Kidney epithelial cell (primary cell): ENCODE measurements at regions not wholly inside any gene's neighbourhood (a gene's known extent, or its start where the extent isn't known, plus 50 kb on each side); places are given as distances from the start of the nearest gene placed in this dataset.
"Not testable (repeated sequence)": the region's sequence is repeated elsewhere in the genome, so short reads cannot be mapped to it uniquely, and the experiment has no call there.

Experiments
- DNase-seq: peaks from one replicate; pipeline ENCODE4 v3.0.0-alpha.2; 2010; ENCODE audit warnings: low read depth
- H3K27me3 ChIP-seq: 2 replicates; pipeline ENCODE4 v1.6.0; 2011; ENCODE audit warnings: low read length; ENCODE audit not compliant: control insufficient read depth, insufficient read depth
- H3K36me3 ChIP-seq: 2 replicates; pipeline ENCODE4 v1.5.1; 2011; ENCODE audit warnings: low read length; ENCODE audit not compliant: control insufficient read depth, insufficient read depth
- H3K4me3 ChIP-seq: 2 replicates; pipeline ENCODE4 v1.5.1; 2011; ENCODE audit warnings: low read depth, mild to moderate bottlenecking, control low read depth, low read length
- TF ChIP-seq, protein P1 (sequence below): IDR thresholded peaks from 2 replicates; pipeline ENCODE4 v1.5.1; 2011; ENCODE audit warnings: mild to moderate bottlenecking, moderate library complexity, low read length, control low read depth, inconsistent platforms; ENCODE audit not compliant: insufficient read depth, poor library complexity, severe bottlenecking

DNA sequence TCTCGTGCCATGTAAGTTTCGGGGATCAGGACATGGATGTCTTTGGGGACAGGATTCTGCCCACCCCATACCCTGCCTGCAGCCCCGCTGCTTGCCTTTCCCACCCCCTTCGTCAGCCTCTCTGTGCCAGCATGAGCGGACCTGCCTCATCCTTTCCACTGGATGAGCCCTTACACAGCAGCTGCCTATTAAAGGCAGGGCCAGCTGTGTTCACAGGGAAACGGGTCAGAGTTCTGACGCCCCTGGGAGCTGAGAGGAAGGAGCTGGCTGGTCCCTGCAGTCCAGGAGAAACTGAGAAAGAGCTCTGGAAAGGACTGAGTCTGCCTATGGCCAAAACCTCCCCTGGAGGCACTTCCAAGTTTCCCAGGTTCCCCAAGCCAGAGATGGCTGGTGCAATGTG lies 83.5 kb upstream of the NCOR2 start:
- no peaks in the 10 kb centered on the region for H3K36me3 ChIP-seq
- no peak for DNase-seq
- TF ChIP-seq, protein P1, sequence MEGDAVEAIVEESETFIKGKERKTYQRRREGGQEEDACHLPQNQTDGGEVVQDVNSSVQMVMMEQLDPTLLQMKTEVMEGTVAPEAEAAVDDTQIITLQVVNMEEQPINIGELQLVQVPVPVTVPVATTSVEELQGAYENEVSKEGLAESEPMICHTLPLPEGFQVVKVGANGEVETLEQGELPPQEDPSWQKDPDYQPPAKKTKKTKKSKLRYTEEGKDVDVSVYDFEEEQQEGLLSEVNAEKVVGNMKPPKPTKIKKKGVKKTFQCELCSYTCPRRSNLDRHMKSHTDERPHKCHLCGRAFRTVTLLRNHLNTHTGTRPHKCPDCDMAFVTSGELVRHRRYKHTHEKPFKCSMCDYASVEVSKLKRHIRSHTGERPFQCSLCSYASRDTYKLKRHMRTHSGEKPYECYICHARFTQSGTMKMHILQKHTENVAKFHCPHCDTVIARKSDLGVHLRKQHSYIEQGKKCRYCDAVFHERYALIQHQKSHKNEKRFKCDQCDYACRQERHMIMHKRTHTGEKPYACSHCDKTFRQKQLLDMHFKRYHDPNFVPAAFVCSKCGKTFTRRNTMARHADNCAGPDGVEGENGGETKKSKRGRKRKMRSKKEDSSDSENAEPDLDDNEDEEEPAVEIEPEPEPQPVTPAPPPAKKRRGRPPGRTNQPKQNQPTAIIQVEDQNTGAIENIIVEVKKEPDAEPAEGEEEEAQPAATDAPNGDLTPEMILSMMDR: no peak

DNA sequence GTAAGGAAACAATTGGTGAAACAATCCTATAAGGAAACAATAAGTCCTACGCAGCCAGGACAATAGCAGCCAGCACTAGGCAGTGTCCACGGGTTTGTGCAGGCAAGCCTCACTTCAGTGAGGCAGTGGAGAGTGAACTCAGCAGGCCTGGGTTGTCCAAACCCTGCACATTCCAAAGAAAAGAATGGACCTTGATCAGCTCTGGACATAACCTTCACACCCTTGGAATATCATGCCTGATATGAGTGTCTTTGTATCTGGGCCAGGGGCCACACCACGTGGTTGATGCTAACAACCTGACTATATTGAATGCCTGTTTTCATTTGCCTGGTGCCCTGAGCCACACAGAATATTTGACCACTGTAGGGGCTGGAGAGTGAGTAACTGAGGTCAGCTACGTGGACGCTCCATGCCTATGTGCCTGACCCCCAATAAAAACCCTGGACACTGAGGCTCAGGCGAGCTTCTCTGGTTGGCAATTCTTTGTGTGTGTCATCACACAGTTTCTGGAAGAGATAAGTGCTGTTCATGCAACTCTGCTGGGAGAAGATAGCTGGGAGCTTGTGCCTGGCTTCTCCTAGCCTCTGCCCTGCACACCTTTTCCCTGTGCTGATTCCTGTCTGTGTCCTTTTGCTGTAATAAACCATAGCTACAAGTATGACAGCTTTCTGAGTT lies 81.4 kb upstream of the NCOR2 start:
- H3K36me3 ChIP-seq: no peaks in the 10 kb centered on the region
- DNase-seq: no peak
- no peak overlapping the region for H3K4me3 ChIP-seq
- TF ChIP-seq, protein P1: no peak
- no peaks in the 10 kb centered on the region for H3K27me3 ChIP-seq

More for the DNA sequence above, 83.5 kb upstream of the NCOR2 start:
- Histone ChIP-seq H3K4me3 (no peak overlapping the region), H3K27me3 (no peaks in the 10 kb centered on the region)

DNA sequence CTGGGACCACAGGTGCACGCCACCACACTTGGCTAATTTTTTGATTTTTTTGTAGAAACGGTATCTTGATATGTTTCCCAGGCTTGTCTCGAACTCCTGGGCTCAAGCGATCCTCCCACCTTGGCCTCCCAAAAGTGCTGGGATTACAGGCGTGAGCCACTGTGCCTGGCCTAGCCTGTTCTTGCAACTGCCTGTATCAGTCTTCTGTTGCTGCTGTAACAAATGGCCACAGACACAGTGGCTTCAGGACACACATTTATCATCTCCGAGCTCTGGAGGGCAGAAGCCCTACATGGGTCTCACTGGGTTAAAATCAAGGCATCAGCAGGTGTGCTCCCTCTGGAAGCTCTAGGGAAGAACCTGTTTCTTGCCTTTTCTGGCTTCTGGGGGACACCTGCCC lies 79.9 kb upstream of the NCOR2 start:
- TF ChIP-seq, protein P1: no peak
- Histone ChIP-seq H3K36me3 (no peaks in the 10 kb centered on the region), H3K4me3 (no peak overlapping the region), H3K27me3 (no peaks in the 10 kb centered on the region)
- DNase-seq: no peak

DNA sequence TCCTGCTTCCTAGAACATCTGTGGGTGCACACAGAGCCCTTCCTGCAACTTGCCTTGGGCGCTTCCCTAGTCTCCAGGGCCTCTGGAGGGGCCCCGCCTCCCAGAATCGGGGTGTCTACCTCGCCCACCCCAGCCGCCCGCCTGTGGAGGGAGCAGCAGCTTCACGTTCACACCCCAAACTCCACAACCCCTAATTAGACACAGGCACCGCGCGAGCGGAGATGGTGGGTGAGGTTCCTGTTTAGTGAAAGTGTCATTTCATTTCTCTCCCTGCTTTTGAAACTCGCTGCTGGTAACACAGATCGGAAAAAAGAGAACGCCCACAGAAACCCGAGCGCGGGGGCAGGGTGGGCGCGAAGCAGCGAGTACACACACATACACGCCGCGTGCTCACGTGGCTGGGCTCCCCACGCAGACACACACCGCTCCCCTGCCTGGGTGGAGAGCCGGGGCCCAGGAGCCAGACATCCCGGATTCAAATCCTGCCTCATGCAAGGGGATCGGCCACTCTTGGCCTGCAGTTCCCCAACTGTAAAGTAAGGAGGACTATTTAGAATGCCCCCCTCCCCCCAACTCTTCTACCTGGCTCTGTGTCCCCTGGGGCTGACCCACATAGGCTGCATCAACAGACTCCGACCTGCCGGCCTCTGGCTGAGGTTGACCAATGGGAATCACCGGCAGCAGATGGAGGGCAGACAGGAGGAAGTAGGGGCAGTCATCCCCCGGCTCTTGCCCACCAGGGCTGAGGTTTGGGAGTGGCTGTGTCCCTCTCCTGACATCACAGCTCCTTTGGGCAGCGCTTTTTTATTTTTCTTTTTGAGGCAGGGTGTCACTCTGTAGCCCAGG lies 79.2 kb upstream of the NCOR2 start:
- TF ChIP-seq, protein P1: no peak
- DNase-seq: no peak

DNA sequence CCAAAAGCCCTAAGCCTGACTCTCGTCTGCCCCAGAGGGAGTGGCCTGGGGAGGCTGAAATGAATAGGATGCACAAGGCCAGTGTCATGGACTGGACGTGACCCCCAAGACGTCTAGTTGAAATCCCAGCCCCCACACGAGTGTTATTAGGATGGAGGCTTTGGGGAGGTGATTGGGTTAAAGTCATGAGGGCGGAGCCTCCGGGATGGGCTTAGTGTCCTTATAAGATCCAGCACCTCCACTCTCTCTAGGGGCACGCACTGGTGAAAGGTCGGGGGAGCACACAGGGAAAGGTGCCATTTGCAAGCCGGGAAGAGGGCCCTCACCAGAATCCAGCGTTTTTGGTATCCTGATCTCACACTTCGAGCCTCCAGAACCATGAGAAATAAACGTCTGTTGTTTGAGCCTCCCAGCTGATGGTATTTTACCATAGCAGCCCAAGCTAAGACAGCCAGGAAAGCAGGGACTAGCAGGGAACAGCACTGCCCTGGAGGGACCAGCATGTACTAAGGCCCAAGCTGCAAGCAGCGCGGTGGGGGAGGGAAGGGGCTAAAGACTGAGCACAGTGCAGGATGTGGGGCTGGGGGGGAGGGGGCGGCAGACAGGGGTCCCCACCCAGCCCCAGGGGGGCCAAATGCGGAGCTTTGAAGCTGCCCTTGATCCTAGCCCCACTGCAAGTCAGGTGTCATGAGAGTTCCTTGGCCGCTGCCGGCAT lies 78.3 kb upstream of the NCOR2 start:
- no peak for DNase-seq
- Histone ChIP-seq H3K4me3 (no peak overlapping the region), H3K27me3 (no peaks in the 10 kb centered on the region), H3K36me3 (no peaks in the 10 kb centered on the region)
- TF ChIP-seq, protein P1: no peak

More for the DNA sequence above, 79.2 kb upstream of the NCOR2 start:
- H3K27me3 ChIP-seq: no peaks in the 10 kb centered on the region
- H3K4me3 ChIP-seq: no peak overlapping the region
- H3K36me3 ChIP-seq: no peaks in the 10 kb centered on the region

DNA sequence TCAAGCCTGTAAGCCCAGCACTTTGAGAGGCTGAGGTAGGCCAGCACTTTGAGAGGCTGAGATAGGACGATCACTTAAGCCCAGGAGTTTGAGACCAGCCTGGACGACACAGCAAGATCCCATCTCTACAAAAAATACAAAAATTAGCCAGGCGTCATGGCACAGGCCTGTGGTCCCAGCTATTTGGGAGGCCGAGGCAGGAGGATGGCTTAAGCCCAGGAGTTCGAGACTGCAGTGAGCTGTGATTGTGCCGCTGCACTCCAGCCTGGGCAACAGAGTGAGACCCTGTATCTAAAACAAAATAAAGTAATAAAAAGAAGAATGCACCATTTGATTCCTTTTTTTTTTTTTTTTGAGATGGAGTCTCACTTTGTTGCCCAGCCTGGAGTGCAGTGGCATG lies 76.4 kb upstream of the NCOR2 start:
- DNase-seq, H3K4me3 ChIP-seq, H3K27me3 ChIP-seq, H3K36me3 ChIP-seq: not testable (repeated sequence)
